ENCODE measurements at regions not wholly inside any gene's neighbourhood (a gene's known extent, or its start where the extent isn't known, plus 50 kb on each side); places are given as distances from the start of the nearest gene placed in this dataset.
"Not testable (repeated sequence)": the region's sequence is repeated elsewhere in the genome, so short reads cannot be mapped to it uniquely, and the experiment has no call there.

DNA sequence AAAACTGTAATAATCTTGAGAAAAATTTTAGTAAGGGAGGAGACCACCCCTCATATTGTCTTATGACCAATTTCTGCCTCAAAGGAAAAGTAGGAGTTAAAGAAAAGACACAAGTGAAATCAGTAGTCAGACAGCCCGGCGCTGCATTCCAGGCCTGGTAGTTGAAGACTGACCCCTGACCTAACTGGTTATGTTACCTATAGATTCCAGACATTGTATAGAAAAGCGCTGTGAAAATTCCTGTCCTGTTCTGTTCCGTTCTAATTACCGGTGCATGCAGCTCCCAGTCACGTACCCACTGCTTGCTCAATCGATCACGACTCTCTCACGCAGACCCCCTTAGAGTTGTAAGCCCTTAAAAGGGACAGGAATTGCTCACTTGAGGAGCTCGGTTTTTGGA, 587.9 kb upstream of the SLC8A1 start:
- TF ChIP-seq, protein P1, sequence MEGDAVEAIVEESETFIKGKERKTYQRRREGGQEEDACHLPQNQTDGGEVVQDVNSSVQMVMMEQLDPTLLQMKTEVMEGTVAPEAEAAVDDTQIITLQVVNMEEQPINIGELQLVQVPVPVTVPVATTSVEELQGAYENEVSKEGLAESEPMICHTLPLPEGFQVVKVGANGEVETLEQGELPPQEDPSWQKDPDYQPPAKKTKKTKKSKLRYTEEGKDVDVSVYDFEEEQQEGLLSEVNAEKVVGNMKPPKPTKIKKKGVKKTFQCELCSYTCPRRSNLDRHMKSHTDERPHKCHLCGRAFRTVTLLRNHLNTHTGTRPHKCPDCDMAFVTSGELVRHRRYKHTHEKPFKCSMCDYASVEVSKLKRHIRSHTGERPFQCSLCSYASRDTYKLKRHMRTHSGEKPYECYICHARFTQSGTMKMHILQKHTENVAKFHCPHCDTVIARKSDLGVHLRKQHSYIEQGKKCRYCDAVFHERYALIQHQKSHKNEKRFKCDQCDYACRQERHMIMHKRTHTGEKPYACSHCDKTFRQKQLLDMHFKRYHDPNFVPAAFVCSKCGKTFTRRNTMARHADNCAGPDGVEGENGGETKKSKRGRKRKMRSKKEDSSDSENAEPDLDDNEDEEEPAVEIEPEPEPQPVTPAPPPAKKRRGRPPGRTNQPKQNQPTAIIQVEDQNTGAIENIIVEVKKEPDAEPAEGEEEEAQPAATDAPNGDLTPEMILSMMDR (IDR thresholded peaks at IDR 0.05), result not testable (repeated sequence)
- TF ChIP-seq EZH2, EZH2phosphoT487 (IDR thresholded peaks at IDR 0.05): not testable (repeated sequence)

All from neural progenitor cell (in vitro differentiated cells).